Endodermal cell (in vitro differentiated cells): ENCODE measurements at regions not wholly inside any gene's neighbourhood (a gene's known extent, or its start where the extent isn't known, plus 50 kb on each side); places are given as distances from the start of the nearest gene placed in this dataset.

Source experiments
- DNase-seq: peaks from one replicate; pipeline ENCODE4 v3.0.0-alpha.2; 2017
- H3K27ac ChIP-seq: 2 replicates; pipeline ENCODE4 v1.5.1; 2013; ENCODE audit warnings: mild to moderate bottlenecking, low read depth, low read length, moderate library complexity
- H3K27me3 ChIP-seq: 2 replicates; pipeline ENCODE4 v1.6.1; 2013; ENCODE audit warnings: mild to moderate bottlenecking, low read length, moderate library complexity; ENCODE audit not compliant: insufficient read depth, control insufficient read depth, poor library complexity, severe bottlenecking
- H3K36me3 ChIP-seq: 2 replicates; pipeline ENCODE4 v1.7.0; 2013; ENCODE audit warnings: mild to moderate bottlenecking, low read length, moderate library complexity; ENCODE audit not compliant: control insufficient read depth, insufficient read depth
- H3K4me1 ChIP-seq: one replicate; pipeline ENCODE4 v1.7.0; 2013; ENCODE audit warnings: low read length; ENCODE audit not compliant: control insufficient read depth, insufficient read depth
- H3K4me3 ChIP-seq: 2 replicates; pipeline ENCODE4 v1.5.1; 2013; ENCODE audit warnings: mild to moderate bottlenecking, low read length, moderate library complexity
- H3K9ac ChIP-seq: 2 replicates; pipeline ENCODE4 v1.6.1; 2013; ENCODE audit warnings: mild to moderate bottlenecking, low read length, moderate library complexity; ENCODE audit not compliant: poor library complexity, severe bottlenecking; ENCODE audit errors: extremely low read depth
- H3K9me3 ChIP-seq: 2 replicates; pipeline ENCODE4 v1.6.1; 2013; ENCODE audit warnings: mild to moderate bottlenecking, low read length, moderate library complexity; ENCODE audit not compliant: control insufficient read depth
- H3K27ac Mint-ChIP-seq: 2 replicates; pipeline ENCODE4 v1.8.0; 2020; ENCODE audit warnings: mixed read lengths
- H3K27me3 Mint-ChIP-seq: 2 replicates; pipeline ENCODE4 v1.8.0; 2021; ENCODE audit warnings: mild to moderate bottlenecking, mixed read lengths; ENCODE audit not compliant: insufficient read depth
- H3K36me3 Mint-ChIP-seq: 2 replicates; pipeline ENCODE4 v1.8.0; 2020; ENCODE audit warnings: low read depth, mixed read lengths
- H3K4me1 Mint-ChIP-seq: 2 replicates; pipeline ENCODE4 v1.8.0; 2020; ENCODE audit warnings: mixed read lengths
- H3K4me3 Mint-ChIP-seq: 2 replicates; pipeline ENCODE4 v1.8.0; 2020; ENCODE audit warnings: mild to moderate bottlenecking, moderate library complexity, mixed read lengths
- H3K9me3 Mint-ChIP-seq: 2 replicates; pipeline ENCODE4 v1.8.0; 2020; ENCODE audit warnings: mild to moderate bottlenecking, mixed read lengths
- CTCF ChIP-seq: fragments of 200-600 bp; sonication (generic); conservative IDR thresholded peaks from 2 replicates; pipeline ENCODE4 v1.5.0; 2021; ENCODE audit warnings: antibody characterized with exemption, mild to moderate bottlenecking
- WGBS, 2 experiments: methylation state at CpG; one replicate each; pipeline versions ENCODE4 v1.1.5 to v1.1.7; 2013; ENCODE audit warnings: missing lambda C conversion rate in 2 of 2, mixed read lengths in 1 of 2; ENCODE audit not compliant: insufficient coverage in 1 of 2, insufficient read length in 1 of 2; 5-methylcytosine and 5-hydroxymethylcytosine counted together

- Histone ChIP-seq H3K36me3 (no peaks in the 10 kb centered on the region), H3K27me3 (peaks cover 54% of the 10 kb centered on the region), H3K9me3 (no peaks in the 10 kb centered on the region), H3K9ac (no peak overlapping the region), H3K4me3 (no peak overlapping the region), H3K4me1 (peaks cover 4% of the 10 kb centered on the region), H3K27ac (no peak overlapping the region)
- no peak overlapping the region for H3K27ac Mint-ChIP-seq
- no peaks in the 10 kb centered on the region for H3K36me3 Mint-ChIP-seq
- no peak for TF ChIP-seq CTCF
- H3K4me3 Mint-ChIP-seq = no peak overlapping the region
- WGBS, 2 experiments = 96 to 100% methylated on average over 3 to 4 of the region's 4 CpGs
- DNase-seq = no peak
- peaks cover 12% of the 10 kb centered on the region for H3K4me1 Mint-ChIP-seq
- peaks cover 43% of the 10 kb centered on the region for H3K27me3 Mint-ChIP-seq
- H3K9me3 Mint-ChIP-seq = no peaks in the 10 kb centered on the region
Observed at GRCh38 chr13:67549331-67549730, 319.2 kb upstream of the PCDH9 start.

DNA sequence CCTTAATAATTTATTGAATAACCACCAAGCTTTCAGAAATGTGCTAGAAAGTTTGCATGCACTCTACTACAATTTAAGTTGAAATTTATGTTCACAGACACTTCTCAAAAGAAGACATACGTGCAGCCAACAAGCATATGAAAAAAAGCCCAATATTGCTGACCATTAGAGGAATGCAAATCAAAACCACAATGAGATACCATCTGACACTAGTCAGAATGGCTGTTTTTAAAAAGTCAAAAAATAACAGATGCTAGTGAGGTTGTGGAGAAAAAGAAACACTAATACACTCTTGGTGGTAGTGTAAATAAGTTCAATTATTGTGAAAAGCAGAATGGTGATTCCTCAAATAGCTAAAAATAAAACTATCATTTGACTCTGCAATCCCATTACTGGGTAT, 308.8 kb upstream of the PCDH9 start:
- peaks cover 97% of the 10 kb centered on the region for H3K27me3 ChIP-seq
- no peak overlapping the region for H3K4me3 ChIP-seq
- H3K9ac ChIP-seq = no peak overlapping the region
- TF ChIP-seq CTCF = no peak
- H3K36me3 ChIP-seq = no peaks in the 10 kb centered on the region
- no peaks in the 10 kb centered on the region for H3K36me3 Mint-ChIP-seq
- no peaks in the 10 kb centered on the region for H3K4me1 Mint-ChIP-seq
- WGBS, 2 experiments = 100% methylated on average over 1 of the region's 1 CpG
- H3K9me3 Mint-ChIP-seq = no peaks in the 10 kb centered on the region
- peaks cover 88% of the 10 kb centered on the region for H3K27me3 Mint-ChIP-seq
- H3K9me3 ChIP-seq = no peaks in the 10 kb centered on the region
- H3K4me3 Mint-ChIP-seq = no peak overlapping the region
- no peak for DNase-seq
- no peak overlapping the region for H3K27ac Mint-ChIP-seq
- H3K27ac ChIP-seq = no peak overlapping the region
- H3K4me1 ChIP-seq = no peaks in the 10 kb centered on the region

GRCh38 chr13:67520886-67521285, 290.8 kb upstream of the PCDH9 start:
- Mint-ChIP-seq H3K4me3 (no peak overlapping the region), H3K4me1 (peaks cover 10% of the 10 kb centered on the region), H3K27ac (no peak overlapping the region), H3K9me3 (peaks cover 4% of the 10 kb centered on the region), H3K36me3 (no peaks in the 10 kb centered on the region), H3K27me3 (peaks cover 3% of the 10 kb centered on the region)
- no peaks in the 10 kb centered on the region for H3K9me3 ChIP-seq
- TF ChIP-seq CTCF = no peak
- no peak overlapping the region for H3K9ac ChIP-seq
- H3K27me3 ChIP-seq = no peaks in the 10 kb centered on the region
- no peak overlapping the region for H3K4me3 ChIP-seq
- 90% methylated on average over 2 of the region's 2 CpGs; no CpG with 5 or more reads in 1 of the 2 experiments for WGBS, 2 experiments
- H3K27ac ChIP-seq = no peak overlapping the region
- no peaks in the 10 kb centered on the region for H3K36me3 ChIP-seq
- no peak for DNase-seq
- H3K4me1 ChIP-seq = no peaks in the 10 kb centered on the region
